AG09309 (cell line): ENCODE measurements at regions not wholly inside any gene's neighbourhood (a gene's known extent, or its start where the extent isn't known, plus 50 kb on each side); places are given as distances from the start of the nearest gene placed in this dataset.

Experiments
- DNase-seq: peaks from one replicate; pipeline ENCODE4 v3.0.0-alpha.2; 2010; ENCODE audit warnings: low read depth
- H3K4me3 ChIP-seq: 2 replicates; pipeline ENCODE4 v1.5.1; 2011; ENCODE audit warnings: mild to moderate bottlenecking, low read depth, low read length, moderate library complexity; ENCODE audit not compliant: control insufficient read depth
- TF ChIP-seq, protein P1 (sequence below): IDR thresholded peaks from 2 replicates; pipeline ENCODE4 v1.5.1; 2011; ENCODE audit warnings: mild to moderate bottlenecking, low read depth, low read length, inconsistent platforms; ENCODE audit not compliant: insufficient read depth, control insufficient read depth; ENCODE audit errors: missing control alignments

DNA sequence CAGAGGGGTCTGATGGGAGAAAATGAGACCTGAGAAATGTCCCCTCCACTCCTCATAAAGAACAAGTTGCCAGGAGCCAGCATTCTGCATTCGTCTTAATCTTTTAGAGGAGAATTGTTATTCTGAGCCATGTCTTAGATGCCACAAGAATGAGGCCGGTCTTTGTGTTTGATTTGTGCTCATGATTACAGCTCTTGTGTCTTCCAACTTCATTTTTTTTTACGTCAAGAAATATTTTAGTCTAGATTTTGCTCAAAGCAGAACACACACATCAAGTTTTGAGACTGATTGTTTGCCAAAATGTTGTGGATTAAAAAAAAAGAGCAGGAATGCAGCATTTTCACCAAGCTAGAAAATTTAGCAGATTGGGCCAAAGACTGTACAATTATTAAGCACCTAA lies 130.6 kb upstream of the PITX2 start:
- H3K4me3 ChIP-seq, result no peak overlapping the region
- TF ChIP-seq, protein P1, sequence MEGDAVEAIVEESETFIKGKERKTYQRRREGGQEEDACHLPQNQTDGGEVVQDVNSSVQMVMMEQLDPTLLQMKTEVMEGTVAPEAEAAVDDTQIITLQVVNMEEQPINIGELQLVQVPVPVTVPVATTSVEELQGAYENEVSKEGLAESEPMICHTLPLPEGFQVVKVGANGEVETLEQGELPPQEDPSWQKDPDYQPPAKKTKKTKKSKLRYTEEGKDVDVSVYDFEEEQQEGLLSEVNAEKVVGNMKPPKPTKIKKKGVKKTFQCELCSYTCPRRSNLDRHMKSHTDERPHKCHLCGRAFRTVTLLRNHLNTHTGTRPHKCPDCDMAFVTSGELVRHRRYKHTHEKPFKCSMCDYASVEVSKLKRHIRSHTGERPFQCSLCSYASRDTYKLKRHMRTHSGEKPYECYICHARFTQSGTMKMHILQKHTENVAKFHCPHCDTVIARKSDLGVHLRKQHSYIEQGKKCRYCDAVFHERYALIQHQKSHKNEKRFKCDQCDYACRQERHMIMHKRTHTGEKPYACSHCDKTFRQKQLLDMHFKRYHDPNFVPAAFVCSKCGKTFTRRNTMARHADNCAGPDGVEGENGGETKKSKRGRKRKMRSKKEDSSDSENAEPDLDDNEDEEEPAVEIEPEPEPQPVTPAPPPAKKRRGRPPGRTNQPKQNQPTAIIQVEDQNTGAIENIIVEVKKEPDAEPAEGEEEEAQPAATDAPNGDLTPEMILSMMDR, result no peak
- no peak for DNase-seq

DNA sequence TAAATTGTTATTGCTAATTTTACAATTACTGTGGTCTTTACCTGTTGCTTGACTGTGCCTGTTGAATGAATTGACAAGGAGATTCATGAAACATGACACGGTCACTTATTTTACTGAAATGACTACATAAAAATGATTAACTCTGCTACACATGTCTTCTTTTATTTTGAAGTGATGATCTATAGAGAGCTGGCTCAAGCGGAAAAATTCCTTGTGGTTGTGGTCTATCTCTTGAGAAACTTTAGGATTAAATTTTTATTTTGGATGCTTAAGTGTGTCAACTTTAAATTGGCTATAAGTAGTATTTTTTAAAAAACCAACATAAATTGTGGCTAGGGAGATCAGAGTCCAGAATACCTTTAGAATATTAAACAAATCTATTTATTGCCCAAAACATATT lies 131.8 kb upstream of the PITX2 start:
- DNase-seq, result peak; percentile 8
- H3K4me3 ChIP-seq, result no peak overlapping the region
- TF ChIP-seq, protein P1, result no peak

DNA sequence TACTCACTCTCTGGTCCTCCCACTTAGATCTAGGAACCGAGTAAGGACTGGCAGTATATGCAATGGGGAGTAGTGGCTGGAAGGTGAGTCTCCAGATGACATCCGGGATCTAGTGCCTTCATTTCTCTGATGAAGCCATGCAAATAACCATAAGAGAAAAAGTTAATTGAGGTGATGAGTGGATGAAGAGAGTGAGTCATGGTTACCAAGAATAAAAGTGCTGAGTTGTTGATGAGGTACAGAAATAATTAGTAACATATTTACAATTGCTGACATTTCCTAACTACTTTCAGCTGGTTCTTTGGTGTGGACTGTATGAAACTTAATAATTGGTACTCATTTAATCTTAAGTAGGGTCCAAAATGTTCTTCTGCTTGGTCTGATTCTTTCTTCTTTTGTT lies 146.7 kb upstream of the PITX2 start:
- no peak for DNase-seq
- TF ChIP-seq, protein P1, result no peak

DNA sequence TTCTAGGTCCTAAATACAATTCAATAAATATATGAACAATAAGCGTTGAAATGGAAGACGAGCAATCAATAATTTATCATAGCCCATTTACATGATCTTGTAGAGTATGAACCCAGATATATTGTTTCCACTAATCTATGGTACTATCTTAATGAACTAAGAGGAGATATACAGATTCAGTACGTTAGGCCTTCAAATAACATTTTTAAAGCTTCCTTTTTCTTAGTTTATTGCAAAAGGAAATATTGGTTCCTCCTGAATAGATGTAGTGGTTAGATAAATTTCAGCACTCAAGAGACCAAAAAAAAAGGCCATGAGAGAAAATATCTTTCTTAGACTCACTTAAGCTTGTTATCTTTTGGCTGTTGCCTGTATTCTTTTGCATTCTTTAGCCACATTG lies 147.5 kb upstream of the PITX2 start:
- DNase-seq, result no peak
- H3K4me3 ChIP-seq, result no peak overlapping the region
- TF ChIP-seq, protein P1, result no peak

More for the DNA sequence above, 146.7 kb upstream of the PITX2 start:
- no peak overlapping the region for H3K4me3 ChIP-seq

DNA sequence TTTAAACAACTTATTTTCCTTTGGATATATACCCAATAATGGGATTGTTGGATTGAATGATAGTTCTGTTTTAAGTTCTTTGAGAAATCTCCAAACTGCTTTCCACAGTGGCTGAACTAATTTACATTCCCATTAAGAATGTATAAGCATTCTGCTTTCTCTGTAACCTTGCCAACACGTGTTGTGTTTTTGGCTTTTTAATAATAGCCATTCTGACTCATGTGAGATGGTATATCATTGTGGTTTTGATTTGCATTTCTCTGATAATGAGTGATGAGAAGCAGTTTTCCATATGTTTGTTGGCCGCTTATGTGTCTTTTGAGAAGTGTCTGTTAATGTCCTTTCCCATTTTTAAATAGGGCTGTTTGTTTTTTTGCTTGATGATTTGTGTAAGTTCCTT lies 155.6 kb upstream of the PITX2 start:
- no peak for DNase-seq
- TF ChIP-seq, protein P1, result no peak
- H3K4me3 ChIP-seq, result no peak overlapping the region

DNA sequence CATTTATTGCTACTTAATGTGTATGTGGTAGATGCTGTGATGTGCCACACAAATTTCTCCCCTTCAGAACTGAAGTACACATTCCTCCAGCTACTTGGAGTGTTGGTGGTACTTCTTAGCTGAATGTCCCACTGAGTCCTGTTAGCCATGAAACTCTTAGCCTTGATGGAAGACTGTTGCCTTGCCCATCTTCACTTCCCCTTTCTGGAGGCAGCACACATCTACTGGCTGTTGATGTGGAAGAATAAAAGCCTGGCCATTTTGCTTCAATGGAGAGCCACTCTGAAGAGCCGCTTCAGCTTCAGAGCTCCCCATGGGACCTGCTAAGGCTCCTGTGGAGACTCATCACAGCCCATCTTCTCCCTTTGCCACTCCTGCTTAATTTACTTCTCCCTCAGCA lies 157.7 kb upstream of the PITX2 start:
- DNase-seq, result no peak
- TF ChIP-seq, protein P1, result no peak

DNA sequence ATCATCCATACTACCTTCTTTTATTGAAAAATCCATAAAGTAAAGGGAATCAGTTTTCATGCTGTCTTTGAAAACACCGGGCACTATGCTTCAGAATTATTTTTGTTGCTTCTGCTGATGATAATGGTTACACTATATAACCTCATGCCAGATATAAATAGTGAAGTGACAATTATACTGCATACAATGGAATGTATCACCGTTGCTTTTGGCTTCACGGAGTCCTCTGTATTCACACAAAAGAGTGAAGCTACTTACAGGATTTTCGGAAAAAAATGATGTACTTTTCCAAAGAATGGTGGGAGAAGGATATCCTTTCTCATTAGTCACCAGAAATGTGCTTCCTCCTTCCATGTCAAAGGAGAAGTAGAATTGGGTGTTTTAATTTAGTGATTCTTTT lies 159.1 kb upstream of the PITX2 start:
- H3K4me3 ChIP-seq, result no peak overlapping the region
- TF ChIP-seq, protein P1, result no peak
- no peak for DNase-seq

More for the DNA sequence above, 157.7 kb upstream of the PITX2 start:
- H3K4me3 ChIP-seq, result no peak overlapping the region
